HL-60 (cell line): ENCODE measurements at regions not wholly inside any gene's neighbourhood (a gene's known extent, or its start where the extent isn't known, plus 50 kb on each side); places are given as distances from the start of the nearest gene placed in this dataset.
A peak's percentile ranks its signal among the peaks of the same experiment; 100 is the strongest.

ENCODE experiments used
- DNase-seq, 2 experiments: peaks; one replicate each; pipeline ENCODE4 v3.0.0-alpha.2; 2010 to 2020; ENCODE audit warnings: low read depth in 1 of 2, low spot score in 1 of 2
- H3K27ac ChIP-seq: fragments of 250-450 bp; sonication (Bioruptor Pico); replicated peaks from 2 replicates; pipeline ENCODE4 v1.5.1; 2020; ENCODE audit warnings: mild to moderate bottlenecking, moderate library complexity
- H3K27me3 ChIP-seq: fragments of 250-450 bp; sonication (Bioruptor Pico); 2 replicates; pipeline ENCODE4 v1.5.1; 2021; ENCODE audit warnings: mild to moderate bottlenecking, moderate library complexity; ENCODE audit not compliant: insufficient read depth, poor library complexity, severe bottlenecking
- H3K4me3 ChIP-seq: replicated peaks from 2 replicates; pipeline ENCODE4 v1.5.1; 2011; ENCODE audit warnings: mild to moderate bottlenecking, control low read depth, low read length; ENCODE audit not compliant: insufficient read depth
- GABPA ChIP-seq: IDR thresholded peaks from 2 replicates; pipeline ENCODE4 v1.6.1; 2012; ENCODE audit warnings: low read depth
- POLR2AphosphoS5 ChIP-seq: IDR thresholded peaks from 2 replicates; pipeline ENCODE4 v1.6.1; 2012; ENCODE audit warnings: low read depth
- REST ChIP-seq: IDR thresholded peaks from 2 replicates; pipeline ENCODE4 v1.6.1; 2012; ENCODE audit warnings: low read depth; ENCODE audit not compliant: insufficient replicate concordance
- SPI1 ChIP-seq: IDR thresholded peaks from 2 replicates; pipeline ENCODE4 v1.6.1; 2012; ENCODE audit warnings: low read depth, mild to moderate bottlenecking, borderline replicate concordance
- TF ChIP-seq, protein P1 (sequence below): IDR thresholded peaks from one replicate; pipeline ENCODE4 v1.5.1; 2011; ENCODE audit warnings: low read length, control low read depth, inconsistent platforms; ENCODE audit not compliant: insufficient read depth

DNA sequence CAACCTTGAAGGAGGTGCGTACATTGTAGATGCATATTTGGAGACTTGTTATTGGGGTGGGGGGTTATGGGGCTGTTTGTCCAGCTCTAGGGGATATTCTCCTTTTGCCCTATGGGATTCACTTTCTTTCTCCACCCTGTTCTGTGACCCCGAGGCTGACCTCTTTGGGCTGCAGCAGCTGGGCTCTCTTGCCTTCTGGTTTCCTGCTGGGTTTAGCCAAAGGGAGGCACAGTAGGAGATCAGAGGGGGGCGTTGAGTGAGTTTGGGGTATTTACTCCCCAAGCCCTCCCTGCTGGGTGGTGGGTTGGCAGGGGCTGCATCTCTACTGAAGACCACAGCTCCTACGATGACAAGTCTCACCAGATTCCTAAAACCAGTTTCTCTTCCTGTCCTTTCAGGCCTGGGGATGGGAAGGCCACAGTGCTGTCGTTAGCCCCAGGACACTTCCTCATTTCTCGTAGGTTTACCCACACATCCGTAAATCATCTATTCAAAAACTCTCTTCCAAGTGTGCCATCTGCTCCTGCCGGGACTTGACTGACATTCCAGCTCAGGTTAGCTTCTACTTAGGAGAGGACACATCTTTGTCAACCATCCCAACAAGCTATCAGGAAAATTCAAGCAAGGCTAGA lies 127.1 kb downstream of the TMEM30B start:
- Histone ChIP-seq H3K27me3 (no peaks in the 10 kb centered on the region), H3K27ac (no peak overlapping the region), H3K4me3 (no peak overlapping the region)
- no peak for DNase-seq
- TF ChIP-seq SPI1: peak; percentile 75
- TF ChIP-seq, protein P1, sequence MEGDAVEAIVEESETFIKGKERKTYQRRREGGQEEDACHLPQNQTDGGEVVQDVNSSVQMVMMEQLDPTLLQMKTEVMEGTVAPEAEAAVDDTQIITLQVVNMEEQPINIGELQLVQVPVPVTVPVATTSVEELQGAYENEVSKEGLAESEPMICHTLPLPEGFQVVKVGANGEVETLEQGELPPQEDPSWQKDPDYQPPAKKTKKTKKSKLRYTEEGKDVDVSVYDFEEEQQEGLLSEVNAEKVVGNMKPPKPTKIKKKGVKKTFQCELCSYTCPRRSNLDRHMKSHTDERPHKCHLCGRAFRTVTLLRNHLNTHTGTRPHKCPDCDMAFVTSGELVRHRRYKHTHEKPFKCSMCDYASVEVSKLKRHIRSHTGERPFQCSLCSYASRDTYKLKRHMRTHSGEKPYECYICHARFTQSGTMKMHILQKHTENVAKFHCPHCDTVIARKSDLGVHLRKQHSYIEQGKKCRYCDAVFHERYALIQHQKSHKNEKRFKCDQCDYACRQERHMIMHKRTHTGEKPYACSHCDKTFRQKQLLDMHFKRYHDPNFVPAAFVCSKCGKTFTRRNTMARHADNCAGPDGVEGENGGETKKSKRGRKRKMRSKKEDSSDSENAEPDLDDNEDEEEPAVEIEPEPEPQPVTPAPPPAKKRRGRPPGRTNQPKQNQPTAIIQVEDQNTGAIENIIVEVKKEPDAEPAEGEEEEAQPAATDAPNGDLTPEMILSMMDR: no peak
- no peak for TF ChIP-seq GABPA
- TF ChIP-seq POLR2AphosphoS5: no peak

DNA sequence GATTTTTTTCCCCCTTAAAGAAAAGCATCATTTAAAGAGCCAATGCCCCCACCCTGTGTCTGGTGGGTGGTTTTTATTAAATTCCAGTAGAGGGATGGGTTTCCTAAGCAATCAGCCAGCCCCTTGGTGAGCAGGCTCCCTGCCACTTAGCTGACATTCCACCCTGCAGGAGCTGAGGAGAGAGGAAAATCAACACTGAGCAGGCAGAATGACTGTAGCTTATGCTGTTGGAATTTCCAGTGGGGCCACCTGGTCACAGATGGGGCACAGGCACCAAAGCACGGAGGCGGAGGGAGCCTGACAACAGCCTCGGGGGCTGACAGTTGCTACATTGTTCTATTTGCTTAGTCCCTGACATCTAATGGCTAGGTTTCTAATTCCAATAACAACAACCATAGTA lies 127.7 kb downstream of the TMEM30B start:
- Histone ChIP-seq H3K4me3 (no peak overlapping the region), H3K27ac (no peak overlapping the region), H3K27me3 (no peaks in the 10 kb centered on the region)
- TF ChIP-seq GABPA: no peak
- TF ChIP-seq, protein P1: no peak
- no peak for TF ChIP-seq POLR2AphosphoS5
- TF ChIP-seq REST: no peak
- TF ChIP-seq SPI1: no peak
- no peak for DNase-seq

DNA sequence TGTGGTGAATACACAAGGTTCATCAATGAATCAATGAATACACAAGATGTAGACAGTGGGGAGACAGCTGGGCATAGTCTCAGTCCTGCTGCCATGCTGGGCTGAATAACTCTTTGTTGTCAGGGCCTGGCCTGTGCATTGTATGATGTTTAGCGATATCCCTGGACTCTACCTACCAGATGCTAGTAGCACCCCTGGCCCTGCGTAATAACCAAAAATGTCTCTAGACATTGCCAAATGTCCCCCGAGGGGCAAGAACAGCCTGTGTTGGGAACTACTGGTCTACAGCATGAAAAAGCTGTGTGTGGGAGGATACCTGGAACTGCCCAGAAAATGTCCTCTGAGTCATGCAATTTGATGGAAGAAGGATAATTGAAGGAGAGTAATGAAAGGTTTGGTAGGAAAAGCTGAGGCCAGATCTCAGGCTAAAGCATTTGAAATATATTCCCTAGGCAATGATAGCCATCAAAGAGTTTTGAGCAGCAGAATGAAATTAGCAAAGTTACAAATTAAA lies 128.2 kb downstream of the TMEM30B start:
- H3K27me3 ChIP-seq: no peaks in the 10 kb centered on the region
- DNase-seq: no peak
- H3K27ac ChIP-seq: no peak overlapping the region
- H3K4me3 ChIP-seq: no peak overlapping the region
- no peak for TF ChIP-seq REST
- no peak for TF ChIP-seq SPI1

DNA sequence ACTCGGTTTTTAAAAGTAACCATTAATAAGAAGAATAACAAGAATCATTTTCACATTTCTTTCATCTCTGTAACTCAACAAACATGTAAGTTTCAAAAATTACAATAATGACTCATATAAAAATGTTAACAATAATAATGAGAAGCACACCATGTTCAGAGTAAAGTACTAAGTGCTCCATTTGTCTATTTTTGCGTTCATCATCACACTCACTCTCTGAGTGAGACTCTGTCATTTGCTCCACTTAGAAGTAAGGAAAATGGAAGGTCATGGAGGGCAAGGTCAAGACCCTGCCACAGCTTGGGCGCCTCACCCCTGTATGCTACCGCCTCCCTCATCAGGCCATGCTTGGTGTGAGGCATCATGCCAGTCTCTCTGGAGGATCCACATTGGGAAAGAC lies 129.9 kb downstream of the TMEM30B start:
- H3K4me3 ChIP-seq: no peak overlapping the region
- H3K27me3 ChIP-seq: no peaks in the 10 kb centered on the region
- no peak for TF ChIP-seq POLR2AphosphoS5
- TF ChIP-seq REST: no peak
- no peak for TF ChIP-seq SPI1
- TF ChIP-seq, protein P1: no peak
- TF ChIP-seq GABPA: no peak
- no peak overlapping the region for H3K27ac ChIP-seq
- no peak for DNase-seq
